ENCODE measurements at regions not wholly inside any gene's neighbourhood (a gene's known extent, or its start where the extent isn't known, plus 50 kb on each side); places are given as distances from the start of the nearest gene placed in this dataset.

GRCh38 chr16:85506635-85506911 is 106.5 kb upstream of the GSE1 start:
- ChIA-PET POLR2A (interaction anchor here (0.8 kb wide), 1 partner anchor 8 kb away, joined by 3 read pairs; no protein-coding TSS in a partner anchor), CTCF (no interaction called here)
- H3K4me3 ChIP-seq (ENCODE audit: low read depth, low read length) = no peak overlapping the region
- no peaks in the 10 kb centered on the region for H3K27me3 ChIP-seq (ENCODE audit: control insufficient read depth, insufficient read depth, low read length)
- H3K36me3 ChIP-seq (ENCODE audit: control insufficient read depth, insufficient read depth, low read length) = peaks cover 1% of the 10 kb centered on the region; the same call in 1 of the 2 replicates
- no peak for TF ChIP-seq CTCF (IDR thresholded peaks at IDR 0.05; ENCODE audit: insufficient read depth, low read depth, low read length)
- no peak for DNase-seq (ENCODE audit: low read depth)

- H3K27me3 ChIP-seq (ENCODE audit: control insufficient read depth, insufficient read depth, low read length) = no peaks in the 10 kb centered on the region
- CTCF ChIA-PET = no interaction called here
- no peak for DNase-seq (ENCODE audit: low read depth)
- POLR2A ChIA-PET = no interaction called here
- no peak overlapping the region for H3K4me3 ChIP-seq (ENCODE audit: low read depth, low read length)
- TF ChIP-seq CTCF (IDR thresholded peaks at IDR 0.05; ENCODE audit: insufficient read depth, low read depth, low read length) = no peak
- H3K36me3 ChIP-seq (ENCODE audit: control insufficient read depth, insufficient read depth, low read length) = peaks cover 1% of the 10 kb centered on the region; the same call in 1 of the 2 replicates
Observed at GRCh38 chr16:85507342-85507741, 105.8 kb upstream of the GSE1 start.

GRCh38 chr16:85508388-85508787 is 104.7 kb upstream of the GSE1 start:
- Histone ChIP-seq H3K36me3 (ENCODE audit: control insufficient read depth, insufficient read depth, low read length) (peaks cover 1% of the 10 kb centered on the region; the same call in 1 of the 2 replicates), H3K4me3 (ENCODE audit: low read depth, low read length) (no peak overlapping the region), H3K27me3 (ENCODE audit: control insufficient read depth, insufficient read depth, low read length) (no peaks in the 10 kb centered on the region)
- TF ChIP-seq CTCF (IDR thresholded peaks at IDR 0.05; ENCODE audit: insufficient read depth, low read depth, low read length) = no peak
- POLR2A ChIA-PET = no interaction called here
- no peak for DNase-seq (ENCODE audit: low read depth)
- CTCF ChIA-PET = interaction anchor here (0.9 to 1.5 kb wide), 2 partner anchors 18 to 102 kb away, joined by 3 read pairs; no protein-coding TSS in a partner anchor

- POLR2A ChIA-PET = no interaction called here
- CTCF ChIA-PET = interaction anchor here (0.9 to 1.5 kb wide), 2 partner anchors 18 to 102 kb away, joined by 3 read pairs; no protein-coding TSS in a partner anchor
- Histone ChIP-seq H3K4me3 (ENCODE audit: low read depth, low read length) (no peak overlapping the region), H3K27me3 (ENCODE audit: control insufficient read depth, insufficient read depth, low read length) (no peaks in the 10 kb centered on the region), H3K36me3 (ENCODE audit: control insufficient read depth, insufficient read depth, low read length) (peaks cover 1% of the 10 kb centered on the region; the same call in 1 of the 2 replicates)
- TF ChIP-seq CTCF (IDR thresholded peaks at IDR 0.05; ENCODE audit: insufficient read depth, low read depth, low read length) = no peak
- no peak for DNase-seq (ENCODE audit: low read depth)
Observed at GRCh38 chr16:85508993-85509392, 104.1 kb upstream of the GSE1 start.

GRCh38 chr16:85510041-85510659 is 103.0 kb upstream of the GSE1 start:
- Histone ChIP-seq H3K4me3 (ENCODE audit: low read depth, low read length) (no peak overlapping the region), H3K36me3 (ENCODE audit: control insufficient read depth, insufficient read depth, low read length) (peaks cover 1% of the 10 kb centered on the region; the same call in 1 of the 2 replicates), H3K27me3 (ENCODE audit: control insufficient read depth, insufficient read depth, low read length) (no peaks in the 10 kb centered on the region)
- no peak for TF ChIP-seq CTCF (IDR thresholded peaks at IDR 0.05; ENCODE audit: insufficient read depth, low read depth, low read length)
- CTCF ChIA-PET = no interaction called here
- POLR2A ChIA-PET = no interaction called here
- no peak for DNase-seq (ENCODE audit: low read depth)

Measured in BJ (cell line).